Mesenchymal stem cell (in vitro differentiated cells and primary cell): ENCODE measurements at regions not wholly inside any gene's neighbourhood (a gene's known extent, or its start where the extent isn't known, plus 50 kb on each side); places are given as distances from the start of the nearest gene placed in this dataset.
"Not testable (repeated sequence)": the region's sequence is repeated elsewhere in the genome, so short reads cannot be mapped to it uniquely, and the experiment has no call there.

ENCODE experiments used
- DNase-seq: peaks from one replicate; pipeline ENCODE4 v3.0.0-alpha.2; 2013
- H2AFZ ChIP-seq: one replicate; pipeline ENCODE4 v1.6.1; 2013; ENCODE audit warnings: low read depth, mild to moderate bottlenecking, control low read depth, inconsistent platforms, low read length, moderate library complexity
- H2AK5ac ChIP-seq: 2 replicates; pipeline ENCODE4 v1.6.1; 2013; ENCODE audit warnings: low read length, moderate library complexity, mild to moderate bottlenecking, inconsistent platforms; ENCODE audit not compliant: severe bottlenecking
- H2BK120ac ChIP-seq: one replicate; pipeline ENCODE4 v1.6.1; 2013; ENCODE audit warnings: low read depth, mild to moderate bottlenecking, inconsistent platforms, low read length, moderate library complexity
- H2BK12ac ChIP-seq, 2 experiments: one replicate each; pipeline ENCODE4 v1.6.1; 2013; ENCODE audit warnings: inconsistent platforms in 2 of 2, low read length in 2 of 2, mild to moderate bottlenecking in 2 of 2, moderate library complexity in 2 of 2, control low read depth in 1 of 2
- H2BK15ac ChIP-seq: one replicate; pipeline ENCODE4 v1.6.1; 2013; ENCODE audit warnings: mild to moderate bottlenecking, low read depth, inconsistent platforms; ENCODE audit not compliant: poor library complexity, severe bottlenecking
- H2BK5ac ChIP-seq: 2 replicates; pipeline ENCODE4 v1.6.1; 2013; ENCODE audit warnings: low read depth, mild to moderate bottlenecking, low read length, control low read depth, inconsistent platforms; ENCODE audit not compliant: poor library complexity, severe bottlenecking
- H3K14ac ChIP-seq, 2 experiments: one replicate each; pipeline ENCODE4 v1.6.1; 2013; ENCODE audit warnings: inconsistent platforms in 2 of 2, low read length in 2 of 2, control low read depth in 1 of 2, mild to moderate bottlenecking in 1 of 2, moderate library complexity in 1 of 2
- H3K18ac ChIP-seq, 2 experiments: one replicate each; pipeline ENCODE4 v1.6.1; 2013; ENCODE audit warnings: inconsistent platforms in 2 of 2, low read length in 2 of 2, control low read depth in 1 of 2, low read depth in 1 of 2, mild to moderate bottlenecking in 1 of 2
- H3K23ac ChIP-seq, 2 experiments: one replicate each; pipeline ENCODE4 v1.6.1; 2013; ENCODE audit warnings: inconsistent platforms in 2 of 2, low read length in 2 of 2, mild to moderate bottlenecking in 2 of 2, moderate library complexity in 2 of 2, control low read depth in 1 of 2
- H3K27ac ChIP-seq: 2 replicates; pipeline ENCODE4 v1.5.1; 2013; ENCODE audit warnings: mild to moderate bottlenecking, moderate library complexity, low read length, control low read depth, inconsistent platforms; ENCODE audit not compliant: poor library complexity, severe bottlenecking
- H3K27me3 ChIP-seq, 2 experiments: 2 replicates each; pipeline versions ENCODE4 v1.6.1 to v1.7.0; 2013; ENCODE audit warnings: low read length in 2 of 2, mild to moderate bottlenecking in 2 of 2, moderate library complexity in 2 of 2, control low read depth in 1 of 2, inconsistent platforms in 1 of 2; ENCODE audit not compliant: control insufficient read depth in 1 of 2, insufficient read depth in 1 of 2
- H3K36me3 ChIP-seq, 2 experiments: 2 replicates each; pipeline versions ENCODE4 v1.6.1 to v1.7.0; 2013; ENCODE audit warnings: low read length in 2 of 2, control low read depth in 1 of 2, inconsistent platforms in 1 of 2, low read depth in 1 of 2, mild to moderate bottlenecking in 1 of 2; ENCODE audit not compliant: insufficient read depth in 2 of 2, control insufficient read depth in 1 of 2
- H3K4ac ChIP-seq, 2 experiments: one replicate each; pipeline ENCODE4 v1.6.1; 2013; ENCODE audit warnings: inconsistent platforms in 2 of 2, low read length in 2 of 2, mild to moderate bottlenecking in 2 of 2, moderate library complexity in 2 of 2, control low read depth in 1 of 2, low read depth in 1 of 2
- H3K4me1 ChIP-seq: 2 replicates; pipeline ENCODE4 v1.6.1; 2013; ENCODE audit warnings: low read depth, low read length, control low read depth; ENCODE audit not compliant: control insufficient read depth, insufficient read depth
- H3K4me2 ChIP-seq: 2 replicates; pipeline ENCODE4 v1.6.1; 2013; ENCODE audit warnings: low read length, mild to moderate bottlenecking, inconsistent platforms; ENCODE audit not compliant: poor library complexity, severe bottlenecking
- H3K4me3 ChIP-seq, 2 experiments: 2 replicates each; pipeline versions ENCODE4 v1.5.1 to v1.7.0; 2013; ENCODE audit warnings: low read length in 2 of 2, mild to moderate bottlenecking in 2 of 2, control low read depth in 1 of 2, low read depth in 1 of 2; ENCODE audit not compliant: insufficient read depth in 1 of 2
- H3K79me1 ChIP-seq: replicated peaks from 2 replicates; pipeline ENCODE4 v1.6.1; 2013; ENCODE audit warnings: mild to moderate bottlenecking, control low read depth, low read length, inconsistent platforms; ENCODE audit not compliant: poor library complexity, severe bottlenecking
- H3K9ac ChIP-seq: 2 replicates; pipeline ENCODE4 v1.7.0; 2013; ENCODE audit warnings: mild to moderate bottlenecking, low read length, moderate library complexity
- H3K9me3 ChIP-seq: 2 replicates; pipeline ENCODE4 v1.7.0; 2013; ENCODE audit warnings: mild to moderate bottlenecking, low read length; ENCODE audit not compliant: control insufficient read depth
- H4K8ac ChIP-seq: one replicate; pipeline ENCODE4 v1.6.1; 2013; ENCODE audit warnings: inconsistent platforms, mild to moderate bottlenecking, low read length, moderate library complexity
- H4K91ac ChIP-seq: one replicate; pipeline ENCODE4 v1.6.1; 2013; ENCODE audit warnings: mild to moderate bottlenecking, low read length, inconsistent platforms
- WGBS: methylation state at CpG from one replicate; pipeline ENCODE4 v1.1.7; 2013; ENCODE audit warnings: mixed read lengths; 5-methylcytosine and 5-hydroxymethylcytosine counted together

DNA sequence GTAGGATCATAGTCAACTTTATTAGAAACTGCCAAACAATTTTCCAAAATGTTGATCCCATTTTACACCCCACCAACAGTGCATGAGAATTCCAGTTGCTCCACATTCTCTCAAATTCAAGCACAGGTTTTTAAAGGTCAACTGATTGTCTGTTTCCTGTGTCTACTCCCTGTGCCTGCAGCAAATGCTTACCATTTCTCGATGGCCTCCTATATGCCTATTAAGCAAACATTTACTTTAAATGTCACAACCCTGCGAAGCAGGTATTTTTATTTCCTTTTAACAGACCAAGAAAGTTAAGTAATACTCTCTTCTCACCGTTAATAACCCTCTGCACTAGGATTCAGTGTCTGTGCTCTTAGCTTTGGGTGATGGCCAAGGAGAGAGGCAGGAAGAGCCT lies 163.8 kb upstream of the EPB41L3 start:
- Histone ChIP-seq H3K18ac (no peak overlapping the region), H3K36me3 (no peaks in the 10 kb centered on the region), H2BK5ac (no peak overlapping the region), H3K79me1 (no peaks in the 10 kb centered on the region), H3K9me3 (no peaks in the 10 kb centered on the region), H4K91ac (no peak overlapping the region), H3K4ac (no peak overlapping the region), H3K14ac (no peak overlapping the region), H2BK12ac (no peak overlapping the region), H2AK5ac (no peak overlapping the region), H3K4me1 (no peaks in the 10 kb centered on the region), H4K8ac (no peak overlapping the region), H3K4me2 (no peak overlapping the region), H2BK15ac (no peak overlapping the region), H2AFZ (no peak overlapping the region), H3K27me3 (no peaks in the 10 kb centered on the region), H3K4me3 (no peak overlapping the region), H3K27ac (no peak overlapping the region), H2BK120ac (no peak overlapping the region), H3K9ac (no peak overlapping the region), H3K23ac (no peak overlapping the region)
- 52% methylated on average over 3 of the region's 3 CpGs for WGBS
- no peak for DNase-seq

GRCh38 chr18:5705393-5705792 lies 161.6 kb upstream of the EPB41L3 start:
- Histone ChIP-seq H3K4me3 (no peak overlapping the region), H3K79me1 (no peaks in the 10 kb centered on the region), H2AFZ (no peak overlapping the region), H2BK12ac (no peak overlapping the region), H4K91ac (no peak overlapping the region), H3K4ac (no peak overlapping the region), H3K4me1 (no peaks in the 10 kb centered on the region), H3K27me3 (no peaks in the 10 kb centered on the region), H3K4me2 (no peak overlapping the region), H2BK15ac (no peak overlapping the region), H3K36me3 (no peaks in the 10 kb centered on the region), H3K9me3 (no peaks in the 10 kb centered on the region), H3K14ac (no peak overlapping the region), H2AK5ac (no peak overlapping the region), H3K18ac (no peak overlapping the region), H2BK120ac (no peak overlapping the region), H3K23ac (no peak overlapping the region), H3K27ac (no peak overlapping the region), H2BK5ac (no peak overlapping the region), H4K8ac (no peak overlapping the region), H3K9ac (no peak overlapping the region)
- 91% methylated on average over 5 of the region's 5 CpGs for WGBS
- DNase-seq: no peak

GRCh38 chr18:5704847-5705246 lies 161.1 kb upstream of the EPB41L3 start:
- no peak overlapping the region for H2BK120ac ChIP-seq
- no peak overlapping the region for H3K27ac ChIP-seq
- no peak overlapping the region for H2BK5ac ChIP-seq
- H3K27me3 ChIP-seq: no peaks in the 10 kb centered on the region
- no peak overlapping the region for H3K23ac ChIP-seq
- H3K4ac ChIP-seq: no peak overlapping the region
- H2BK15ac ChIP-seq: no peak overlapping the region
- no peaks in the 10 kb centered on the region for H3K9me3 ChIP-seq
- H3K79me1 ChIP-seq: no peaks in the 10 kb centered on the region
- no peak overlapping the region for H3K18ac ChIP-seq
- 58% methylated on average over 3 of the region's 4 CpGs for WGBS
- H3K4me3 ChIP-seq: no peak overlapping the region
- H2BK12ac ChIP-seq: no peak overlapping the region
- H3K36me3 ChIP-seq: no peaks in the 10 kb centered on the region
- no peak for DNase-seq
- no peaks in the 10 kb centered on the region for H3K4me1 ChIP-seq
- no peak overlapping the region for H2AFZ ChIP-seq
- no peak overlapping the region for H4K8ac ChIP-seq
- no peak overlapping the region for H3K9ac ChIP-seq
- H4K91ac ChIP-seq: no peak overlapping the region
- H3K14ac ChIP-seq: no peak overlapping the region
- no peak overlapping the region for H3K4me2 ChIP-seq
- H2AK5ac ChIP-seq: no peak overlapping the region

DNA sequence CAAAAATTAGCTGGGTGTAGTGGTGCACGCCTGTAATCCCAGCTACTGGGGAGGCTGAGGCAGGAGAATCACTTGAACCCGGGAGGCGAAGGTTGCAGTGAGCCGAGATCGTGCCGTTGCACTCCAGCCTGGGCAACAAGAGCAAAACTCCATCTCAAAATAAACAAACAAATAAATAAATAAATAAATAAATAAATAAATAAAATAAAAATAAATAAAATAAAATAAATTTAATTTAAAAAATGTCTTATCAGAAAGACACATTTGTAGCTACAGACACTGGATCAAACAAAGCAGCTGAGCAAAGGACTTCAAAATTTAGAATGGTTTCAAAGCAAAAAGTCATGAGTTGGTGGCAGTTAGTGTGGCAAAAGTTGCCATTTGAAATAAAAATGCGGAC lies 158.2 kb upstream of the EPB41L3 start:
- not testable (repeated sequence) for H2AFZ ChIP-seq, H4K8ac ChIP-seq, H3K4ac ChIP-seq, H3K4me1 ChIP-seq, H3K79me1 ChIP-seq, H3K4me2 ChIP-seq, H3K27ac ChIP-seq, H2BK15ac ChIP-seq, H3K36me3 ChIP-seq, H2BK12ac ChIP-seq, H3K9ac ChIP-seq, H3K18ac ChIP-seq, H2AK5ac ChIP-seq, H4K91ac ChIP-seq, H3K9me3 ChIP-seq, H2BK5ac ChIP-seq, H3K27me3 ChIP-seq, H3K23ac ChIP-seq, H2BK120ac ChIP-seq, DNase-seq, H3K4me3 ChIP-seq, H3K14ac ChIP-seq
- WGBS: 79% methylated on average over 1 of the region's 7 CpGs
